ENCODE measurements at regions not wholly inside any gene's neighbourhood (a gene's known extent, or its start where the extent isn't known, plus 50 kb on each side); places are given as distances from the start of the nearest gene placed in this dataset.

DNA sequence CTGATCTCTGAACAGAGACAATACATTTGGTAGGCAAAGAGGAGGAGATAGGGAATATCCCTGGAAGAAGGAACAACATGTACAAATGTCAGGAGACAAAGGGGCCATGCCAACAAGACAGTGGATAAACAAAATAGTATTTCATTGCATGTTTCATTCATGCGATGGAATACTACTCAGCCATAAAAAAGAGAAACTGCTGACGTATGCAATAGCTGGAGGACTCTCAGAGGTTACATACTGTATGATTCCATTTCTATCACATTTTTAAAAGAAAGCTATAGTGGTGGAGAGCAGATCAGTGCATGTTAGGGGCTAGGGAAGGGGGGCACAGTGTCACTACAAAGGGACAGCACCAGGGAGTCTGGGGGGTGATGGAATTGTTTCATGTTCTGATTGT lies 572.9 kb upstream of the CADM1 start:
- no peak for DNase-seq (ENCODE audit: low spot score)
- in situ Hi-C loops (cut with MboI; ENCODE audit: low sequenced_read_pairs, unreplicated experiment): loop anchor here (25.0 kb wide), 1 partner anchor 740 kb away; no protein-coding TSS in a partner anchor
- TF ChIP-seq, protein P1, sequence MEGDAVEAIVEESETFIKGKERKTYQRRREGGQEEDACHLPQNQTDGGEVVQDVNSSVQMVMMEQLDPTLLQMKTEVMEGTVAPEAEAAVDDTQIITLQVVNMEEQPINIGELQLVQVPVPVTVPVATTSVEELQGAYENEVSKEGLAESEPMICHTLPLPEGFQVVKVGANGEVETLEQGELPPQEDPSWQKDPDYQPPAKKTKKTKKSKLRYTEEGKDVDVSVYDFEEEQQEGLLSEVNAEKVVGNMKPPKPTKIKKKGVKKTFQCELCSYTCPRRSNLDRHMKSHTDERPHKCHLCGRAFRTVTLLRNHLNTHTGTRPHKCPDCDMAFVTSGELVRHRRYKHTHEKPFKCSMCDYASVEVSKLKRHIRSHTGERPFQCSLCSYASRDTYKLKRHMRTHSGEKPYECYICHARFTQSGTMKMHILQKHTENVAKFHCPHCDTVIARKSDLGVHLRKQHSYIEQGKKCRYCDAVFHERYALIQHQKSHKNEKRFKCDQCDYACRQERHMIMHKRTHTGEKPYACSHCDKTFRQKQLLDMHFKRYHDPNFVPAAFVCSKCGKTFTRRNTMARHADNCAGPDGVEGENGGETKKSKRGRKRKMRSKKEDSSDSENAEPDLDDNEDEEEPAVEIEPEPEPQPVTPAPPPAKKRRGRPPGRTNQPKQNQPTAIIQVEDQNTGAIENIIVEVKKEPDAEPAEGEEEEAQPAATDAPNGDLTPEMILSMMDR (IDR thresholded peaks at IDR 0.05; ENCODE audit: borderline replicate concordance, control extremely low read depth, extremely low read depth, insufficient read depth, missing control alignments): no peak

DNA sequence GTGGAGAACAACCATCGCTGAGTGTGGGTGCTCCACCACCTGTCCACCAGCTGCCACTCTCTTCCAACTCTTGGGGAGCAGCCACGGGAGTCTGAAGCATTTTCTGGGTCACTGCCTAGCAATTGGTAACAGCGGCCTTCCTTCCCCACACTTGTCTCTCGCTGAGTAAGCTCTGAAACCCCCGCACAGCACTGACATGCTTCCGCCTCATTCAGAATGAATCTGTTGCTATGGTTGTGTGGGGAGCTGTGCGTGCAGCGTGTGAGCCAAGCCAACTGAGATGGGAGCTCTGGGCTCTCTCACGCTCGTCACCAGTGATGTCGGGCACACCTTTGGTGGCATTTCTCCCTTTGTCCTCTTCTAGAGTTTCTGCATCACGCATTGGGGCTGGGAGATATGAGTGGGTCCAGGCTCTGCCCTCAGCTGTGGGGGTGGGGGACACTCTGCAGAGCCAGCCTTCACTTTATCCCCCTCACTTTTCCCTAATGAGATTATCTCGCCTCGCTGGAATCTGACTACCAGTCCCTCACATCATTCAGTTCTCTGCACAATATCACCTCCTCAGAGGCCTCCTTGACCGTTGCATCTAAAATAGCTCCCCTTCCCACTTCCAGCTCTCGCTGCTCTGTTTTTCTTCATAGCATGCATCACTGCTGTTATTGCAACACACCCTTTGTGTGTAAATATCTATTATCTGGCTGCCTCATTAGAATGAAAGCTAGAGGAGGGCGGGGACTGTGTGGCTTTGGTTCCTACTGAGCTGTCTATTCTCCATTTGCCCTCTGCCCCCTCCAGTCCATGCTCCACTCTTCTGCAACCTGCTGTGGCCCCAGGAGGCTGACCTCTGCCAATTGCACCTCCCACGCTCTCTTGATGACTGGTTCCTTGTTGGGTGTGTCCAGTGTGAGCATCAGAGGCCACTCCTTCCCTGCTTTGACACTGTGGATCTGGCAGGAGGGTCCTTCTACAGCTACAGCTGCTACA lies 569.9 kb upstream of the CADM1 start:
- peak; percentile 71 for DNase-seq (ENCODE audit: low spot score)
- in situ Hi-C loops (cut with MboI; ENCODE audit: low sequenced_read_pairs, unreplicated experiment): loop anchor here (5.0 kb wide), 1 partner anchor 147 kb away; no protein-coding TSS in a partner anchor
- TF ChIP-seq, protein P1 (IDR thresholded peaks at IDR 0.05; ENCODE audit: borderline replicate concordance, control extremely low read depth, extremely low read depth, insufficient read depth, missing control alignments): no peak

DNA sequence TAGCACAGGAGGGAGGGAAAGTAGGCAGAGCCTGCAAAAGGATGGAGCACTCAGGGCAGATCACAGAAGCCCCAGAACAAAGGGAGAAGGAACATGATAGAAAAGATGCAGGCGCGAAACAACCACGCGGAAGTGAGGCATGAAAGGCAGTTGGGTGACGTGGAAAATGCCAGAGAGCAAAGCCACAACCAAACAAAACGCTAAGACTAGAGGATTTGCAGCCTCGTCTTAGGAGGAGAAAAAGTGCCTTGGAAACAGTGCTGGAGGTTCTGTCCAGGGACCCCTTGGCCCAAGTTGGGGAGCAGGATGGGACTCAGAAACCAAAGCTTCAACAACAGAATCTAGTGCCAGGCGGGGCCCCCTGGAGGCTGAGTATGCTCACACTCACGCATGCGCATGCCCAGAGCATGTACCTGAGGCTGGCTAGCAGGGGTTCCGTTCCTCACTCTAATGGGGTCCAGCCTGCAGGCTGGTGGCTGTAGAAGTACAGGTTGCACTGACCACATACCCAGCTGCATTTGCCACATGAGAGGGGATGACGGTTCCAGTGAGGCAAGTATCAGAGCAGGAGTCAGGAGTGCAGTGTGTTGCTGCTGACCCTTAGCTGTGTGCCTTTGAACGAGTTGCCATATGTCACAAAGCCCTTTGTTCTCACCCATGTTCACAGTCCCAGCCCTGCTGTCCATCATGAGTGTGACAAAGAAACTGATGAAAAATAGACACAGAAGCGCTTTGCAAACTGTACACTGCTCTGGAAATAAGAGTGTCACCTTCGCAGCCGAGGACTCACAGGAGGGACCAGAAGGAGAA lies 568.6 kb upstream of the CADM1 start:
- in situ Hi-C loops (cut with MboI; ENCODE audit: low sequenced_read_pairs, unreplicated experiment): loop anchor here (5.0 kb wide), 1 partner anchor 146 kb away; no protein-coding TSS in a partner anchor
- TF ChIP-seq, protein P1 (IDR thresholded peaks at IDR 0.05; ENCODE audit: borderline replicate concordance, control extremely low read depth, extremely low read depth, insufficient read depth, missing control alignments): peak; percentile 33
- no peak for DNase-seq (ENCODE audit: low spot score)

DNA sequence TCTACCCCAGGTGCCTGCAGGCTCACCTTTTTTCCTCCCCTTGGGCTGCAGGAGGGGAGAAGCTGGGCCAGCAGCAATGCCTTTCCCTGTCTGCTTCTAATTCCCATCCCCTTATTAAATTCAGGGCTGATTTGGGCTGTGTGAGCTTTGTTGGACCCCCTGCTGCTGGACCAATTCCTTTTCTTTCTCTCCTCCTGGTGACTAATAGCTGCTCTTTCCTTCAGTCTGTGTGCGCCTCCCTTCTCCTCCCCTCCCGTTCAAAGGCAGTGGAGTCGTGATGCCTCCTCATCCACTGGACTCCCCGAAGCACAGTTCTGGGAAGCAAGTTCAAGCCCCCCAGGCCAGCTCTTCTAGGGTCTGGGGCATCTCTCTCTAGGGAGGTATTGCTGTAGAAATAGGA lies 567.9 kb upstream of the CADM1 start:
- in situ Hi-C loops (cut with MboI; ENCODE audit: low sequenced_read_pairs, unreplicated experiment): loop anchor here (5.0 kb wide), 1 partner anchor 145 kb away; no protein-coding TSS in a partner anchor
- no peak for DNase-seq (ENCODE audit: low spot score)
- TF ChIP-seq, protein P1 (IDR thresholded peaks at IDR 0.05; ENCODE audit: borderline replicate concordance, control extremely low read depth, extremely low read depth, insufficient read depth, missing control alignments): no peak

DNA sequence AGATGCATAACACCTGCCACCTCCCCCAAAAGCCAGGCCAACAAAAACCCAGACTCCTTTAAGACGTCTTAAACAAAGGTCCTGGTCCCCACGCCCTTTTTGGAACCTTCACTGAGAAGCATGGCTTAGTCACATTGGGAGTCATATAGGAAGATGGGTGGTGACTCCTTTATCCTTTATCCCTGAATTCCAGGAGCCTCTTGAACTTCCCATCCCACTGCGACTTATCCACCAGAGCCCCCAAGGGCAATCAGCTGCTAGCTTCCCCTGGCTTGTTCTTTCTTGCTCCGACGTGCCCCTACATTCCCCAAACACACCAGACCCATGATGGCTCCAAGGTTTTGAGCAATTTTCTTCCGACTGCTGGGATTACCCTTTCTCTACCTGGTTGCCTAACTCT lies 567.0 kb upstream of the CADM1 start:
- TF ChIP-seq, protein P1 (IDR thresholded peaks at IDR 0.05; ENCODE audit: borderline replicate concordance, control extremely low read depth, extremely low read depth, insufficient read depth, missing control alignments): no peak
- no peak for DNase-seq (ENCODE audit: low spot score)

DNA sequence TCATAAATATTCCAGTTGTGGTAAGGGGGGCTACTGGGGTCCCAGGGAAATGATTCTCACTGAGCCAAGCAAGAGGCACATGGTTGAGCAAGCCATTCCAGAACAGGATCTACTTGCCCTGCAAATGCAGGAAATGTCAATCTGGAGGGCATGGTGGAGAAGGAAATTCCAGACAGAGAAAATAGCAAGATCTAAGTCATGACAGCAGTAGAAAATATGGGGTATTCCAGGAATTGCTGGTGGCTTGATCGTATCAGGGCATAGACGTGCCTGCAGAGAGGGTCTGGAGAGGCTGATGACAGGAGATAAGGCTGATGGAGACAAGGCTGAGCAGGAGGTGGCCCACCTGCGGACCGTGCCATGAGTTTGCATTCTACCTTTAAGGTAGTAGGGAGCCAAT lies 566.3 kb upstream of the CADM1 start:
- TF ChIP-seq, protein P1 (IDR thresholded peaks at IDR 0.05; ENCODE audit: borderline replicate concordance, control extremely low read depth, extremely low read depth, insufficient read depth, missing control alignments): no peak
- DNase-seq (ENCODE audit: low spot score): no peak
- in situ Hi-C loops (cut with MboI; ENCODE audit: low sequenced_read_pairs, unreplicated experiment): loop anchor here (5.0 kb wide), 1 partner anchor 143 kb away; no protein-coding TSS in a partner anchor

More for the DNA sequence above, 567.0 kb upstream of the CADM1 start:
- in situ Hi-C loops (cut with MboI; ENCODE audit: low sequenced_read_pairs, unreplicated experiment): loop anchor here (5.0 kb wide), 1 partner anchor 144 kb away; no protein-coding TSS in a partner anchor

Data from GM13976 (cell line).